GM12872 (cell line): ENCODE measurements at regions not wholly inside any gene's neighbourhood (a gene's known extent, or its start where the extent isn't known, plus 50 kb on each side); places are given as distances from the start of the nearest gene placed in this dataset.

Source experiments
- CTCF ChIP-seq: IDR thresholded peaks from 3 replicates; pipeline ENCODE4 v1.5.1; 2011; ENCODE audit warnings: low read depth, mild to moderate bottlenecking, low read length, moderate library complexity; ENCODE audit not compliant: insufficient read depth

GRCh38 chr5:82331557-82331956, 53.4 kb upstream of the RPS23 start:
- TF ChIP-seq CTCF: no peak

GRCh38 chr5:82330530-82331270, 52.5 kb upstream of the RPS23 start:
- TF ChIP-seq CTCF: no peak

- TF ChIP-seq CTCF: no peak
Observed at GRCh38 chr5:82329393-82329792, 51.2 kb upstream of the RPS23 start.
